GM23338 (cell line): ENCODE measurements at regions not wholly inside any gene's neighbourhood (a gene's known extent, or its start where the extent isn't known, plus 50 kb on each side); places are given as distances from the start of the nearest gene placed in this dataset.

Source experiments
- CTCF ChIP-seq, 2 experiments: fragments of 200-600 bp in 1 of 2; sonication (generic) in 1 of 2; conservative IDR thresholded peaks; 2 replicates each; pipeline versions ENCODE4 v1.5.1 to v1.6.1; 2016 to 2017; ENCODE audit warnings: antibody characterized with exemption in 2 of 2, low read depth in 2 of 2, mild to moderate bottlenecking in 2 of 2, moderate library complexity in 1 of 2
- EZH2 ChIP-seq: fragments of 200-600 bp; sonication (generic); IDR thresholded peaks from one replicate; pipeline ENCODE4 v1.8.0; 2017; ENCODE audit warnings: antibody characterized with exemption, mild to moderate bottlenecking, low read depth; ENCODE audit not compliant: unreplicated experiment
- EZH2phosphoT487 ChIP-seq: fragments of 200-600 bp; sonication (generic); IDR thresholded peaks from one replicate; pipeline ENCODE4 v1.8.1; 2018; ENCODE audit warnings: antibody characterized with exemption; ENCODE audit not compliant: unreplicated experiment
- POLR2AphosphoS5 ChIP-seq: IDR thresholded peaks from 2 replicates; pipeline ENCODE4 v1.6.1; 2016; ENCODE audit warnings: antibody characterized with exemption, low read depth
- STAT1 ChIP-seq: IDR thresholded peaks from one replicate; pipeline ENCODE4 v1.6.1; 2016; ENCODE audit warnings: antibody characterized with exemption; ENCODE audit not compliant: unreplicated experiment
- ZNF331 ChIP-seq: fragments of 250-450 bp; sonication (Bioruptor Pico); IDR thresholded peaks from 2 replicates; pipeline ENCODE4 v1.5.0; 2020; ENCODE audit warnings: low read depth, mild to moderate bottlenecking, moderate library complexity
- TF ChIP-seq, protein P1 (sequence below): IDR thresholded peaks from 2 replicates; pipeline ENCODE4 v1.6.1; 2016; ENCODE audit warnings: antibody characterized with exemption

DNA sequence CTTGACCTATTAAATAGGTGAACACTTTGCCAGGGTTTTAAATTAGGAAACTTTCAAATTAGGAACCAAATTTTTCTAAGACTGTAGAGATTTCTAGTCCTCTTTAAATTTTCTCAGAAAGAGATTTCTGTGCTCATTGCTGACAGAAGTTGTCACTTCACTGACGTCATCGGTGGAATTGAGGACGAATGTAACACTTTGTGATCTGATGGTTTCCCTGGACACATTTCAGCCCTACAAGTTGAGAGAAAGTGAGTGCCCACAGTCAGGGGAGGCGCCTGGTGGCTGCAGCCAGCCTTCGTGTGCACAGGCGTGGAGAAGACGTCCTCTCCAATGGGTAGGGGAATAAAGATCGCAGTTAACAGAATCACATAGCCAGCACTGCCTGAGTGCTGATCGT, 396.5 kb upstream of the TSHZ3 start:
- TF ChIP-seq CTCF (conservative IDR thresholded peaks at IDR 0.05; ENCODE audit: low read depth in 2 of 2) = no peak
- TF ChIP-seq STAT1 = no peak
- no peak for TF ChIP-seq EZH2phosphoT487
- no peak for TF ChIP-seq POLR2AphosphoS5
- no peak for TF ChIP-seq ZNF331 (CRISPR knock-in tag)
- TF ChIP-seq, protein P1, sequence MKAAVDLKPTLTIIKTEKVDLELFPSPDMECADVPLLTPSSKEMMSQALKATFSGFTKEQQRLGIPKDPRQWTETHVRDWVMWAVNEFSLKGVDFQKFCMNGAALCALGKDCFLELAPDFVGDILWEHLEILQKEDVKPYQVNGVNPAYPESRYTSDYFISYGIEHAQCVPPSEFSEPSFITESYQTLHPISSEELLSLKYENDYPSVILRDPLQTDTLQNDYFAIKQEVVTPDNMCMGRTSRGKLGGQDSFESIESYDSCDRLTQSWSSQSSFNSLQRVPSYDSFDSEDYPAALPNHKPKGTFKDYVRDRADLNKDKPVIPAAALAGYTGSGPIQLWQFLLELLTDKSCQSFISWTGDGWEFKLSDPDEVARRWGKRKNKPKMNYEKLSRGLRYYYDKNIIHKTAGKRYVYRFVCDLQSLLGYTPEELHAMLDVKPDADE = no peak
- no peak for TF ChIP-seq EZH2
